Tibial nerve (tissue), 4 donors: ENCODE measurements at regions not wholly inside any gene's neighbourhood (a gene's known extent, or its start where the extent isn't known, plus 50 kb on each side); places are given as distances from the start of the nearest gene placed in this dataset.
A peak's percentile ranks its signal among the peaks of the same experiment; 100 is the strongest.

Source experiments
- DNase-seq, 2 donors: peaks; one replicate each; pipeline ENCODE4 v3.0.0-alpha.2; 2019; ENCODE audit warnings: low spot score in 2 of 2
- H3K27ac ChIP-seq, 4 donors: fragments of 200-600 bp; sonication (generic) in 3 of 4; one replicate each; pipeline ENCODE4 v1.5.1; 2017 to 2019; ENCODE audit warnings: mild to moderate bottlenecking in 1 of 4
- H3K27me3 ChIP-seq, 2 donors: fragments of 200-600 bp; sonication (generic) in 1 of 2; one replicate each; pipeline versions ENCODE4 v1.5.1 to v1.6.0; 2017 to 2019
- H3K36me3 ChIP-seq, 3 donors: fragments of 200-600 bp; sonication (generic); one replicate each; pipeline ENCODE4 v1.5.1; 2018 to 2019
- H3K4me1 ChIP-seq, 4 donors: fragments of 200-600 bp; sonication (generic) in 3 of 4; one replicate each; pipeline ENCODE4 v1.5.1; 2017 to 2019
- H3K4me3 ChIP-seq, 4 donors: fragments of 200-600 bp; sonication (generic) in 3 of 4; one replicate each; pipeline ENCODE4 v1.5.1; 2017 to 2019; ENCODE audit warnings: mild to moderate bottlenecking in 1 of 4, moderate library complexity in 1 of 4
- H3K9me3 ChIP-seq, 4 donors: fragments of 200-600 bp; sonication (generic) in 3 of 4; one replicate each; pipeline ENCODE4 v1.5.1; 2017 to 2019
- CTCF ChIP-seq, 5 experiments: fragments of 200-600 bp in 3 of 5; fragments of 450-650 bp in 2 of 5; sonication (generic) in 3 of 5; IDR thresholded peaks; one replicate each; pipeline ENCODE4 v1.5.1; 2016 to 2019; ENCODE audit warnings: antibody characterized with exemption in 5 of 5, mild to moderate bottlenecking in 3 of 5, moderate library complexity in 2 of 5
- EP300 ChIP-seq, 2 donors: sonication (generic); formaldehyde crosslinking; IDR thresholded peaks; one replicate each; pipeline ENCODE4 v1.6.1; 2017; ENCODE audit warnings: antibody characterized with exemption in 2 of 2, mild to moderate bottlenecking in 1 of 2
- POLR2A ChIP-seq, 2 donors: fragments of 450-650 bp; IDR thresholded peaks; one replicate each; pipeline ENCODE4 v1.6.1; 2017; ENCODE audit warnings: antibody characterized with exemption in 2 of 2, mild to moderate bottlenecking in 2 of 2, moderate library complexity in 2 of 2
- WGBS, 2 donors: methylation state at CpG; one replicate each; pipeline ENCODE4 v1.1.5; 2018; 5-methylcytosine and 5-hydroxymethylcytosine counted together

GRCh38 chr14:65815127-65815526 lies 402.6 kb downstream of the FUT8 start:
- Histone ChIP-seq H3K9me3 (no peaks in the 10 kb centered on the region), H3K36me3 (no peaks in the 10 kb centered on the region), H3K27ac (no peak overlapping the region), H3K4me1 (no peaks in the 10 kb centered on the region), H3K4me3 (no peak overlapping the region), H3K27me3 (no peaks in the 10 kb centered on the region)
- DNase-seq: no peak
- 88 to 91% methylated on average over 4 of the region's 4 CpGs for WGBS, 2 donors
- TF ChIP-seq EP300 (IDR thresholded peaks at IDR 0.05) (no peak), POLR2A (IDR thresholded peaks at IDR 0.05) (no peak), CTCF (IDR thresholded peaks at IDR 0.05) (no peak)

- Histone ChIP-seq H3K4me1 (no peaks in the 10 kb centered on the region), H3K27me3 (no peaks in the 10 kb centered on the region), H3K4me3 (no peak overlapping the region), H3K9me3 (no peaks in the 10 kb centered on the region), H3K27ac (no peak overlapping the region), H3K36me3 (no peaks in the 10 kb centered on the region)
- no peak for TF ChIP-seq CTCF (IDR thresholded peaks at IDR 0.05)
- TF ChIP-seq POLR2A (IDR thresholded peaks at IDR 0.05): no peak
- TF ChIP-seq EP300 (IDR thresholded peaks at IDR 0.05): no peak
- DNase-seq: no peak
- WGBS, 2 donors: 97 to 100% methylated on average over 1 of the region's 1 CpG
Measured at GRCh38 chr14:65817011-65817410, 404.5 kb downstream of the FUT8 start.

- WGBS, 2 donors: 78 to 80% methylated on average over 5 of the region's 5 CpGs
- Histone ChIP-seq H3K9me3 (no peaks in the 10 kb centered on the region), H3K27ac (no peak overlapping the region), H3K4me1 (peaks cover 0 to 4% (median 0%) of the 10 kb centered on the region in 4 donors), H3K27me3 (no peaks in the 10 kb centered on the region), H3K36me3 (no peaks in the 10 kb centered on the region), H3K4me3 (no peak overlapping the region)
- DNase-seq: no peak
- TF ChIP-seq POLR2A (IDR thresholded peaks at IDR 0.05) (no peak), CTCF (IDR thresholded peaks at IDR 0.05) (no peak), EP300 (IDR thresholded peaks at IDR 0.05) (no peak)
Measured at GRCh38 chr14:65819569-65819968, 407.0 kb downstream of the FUT8 start.

- Histone ChIP-seq H3K27me3 (no peaks in the 10 kb centered on the region), H3K4me3 (no peak overlapping the region), H3K4me1 (peaks cover 0 to 5% (median 0%) of the 10 kb centered on the region in 4 donors), H3K9me3 (no peaks in the 10 kb centered on the region), H3K27ac (no peak overlapping the region), H3K36me3 (no peaks in the 10 kb centered on the region)
- DNase-seq: no peak
- 77 to 83% methylated on average over 10 of the region's 10 CpGs for WGBS, 2 donors
- TF ChIP-seq POLR2A (IDR thresholded peaks at IDR 0.05): no peak
- no peak for TF ChIP-seq CTCF (IDR thresholded peaks at IDR 0.05)
- no peak for TF ChIP-seq EP300 (IDR thresholded peaks at IDR 0.05)
Measured at GRCh38 chr14:65821224-65821753, 408.8 kb downstream of the FUT8 start.

- Histone ChIP-seq H3K4me1 (peaks cover 0 to 5% (median 0%) of the 10 kb centered on the region in 4 donors), H3K27me3 (no peaks in the 10 kb centered on the region), H3K9me3 (no peaks in the 10 kb centered on the region), H3K4me3 (no peak overlapping the region), H3K27ac (no peak overlapping the region), H3K36me3 (no peaks in the 10 kb centered on the region)
- 18 to 24% methylated on average over 4 of the region's 4 CpGs for WGBS, 2 donors
- DNase-seq: peak in 1 of 2 donors; percentile 74
- TF ChIP-seq POLR2A (IDR thresholded peaks at IDR 0.05) (no peak), CTCF (IDR thresholded peaks at IDR 0.05) (peak; percentile 80 to 94 (median 86)), EP300 (IDR thresholded peaks at IDR 0.05) (no peak)
Measured at GRCh38 chr14:65824285-65824977, 411.9 kb downstream of the FUT8 start.
